Mammary epithelial cell (primary cell): ENCODE measurements at regions not wholly inside any gene's neighbourhood (a gene's known extent, or its start where the extent isn't known, plus 50 kb on each side); places are given as distances from the start of the nearest gene placed in this dataset.

Experiments used
- CTCF ChIP-seq, 2 donors: IDR thresholded peaks in 1 of 2; conservative IDR thresholded peaks in 1 of 2; 2 replicates each; pipeline ENCODE4 v1.5.1; 2011 to 2012; ENCODE audit warnings: inconsistent platforms in 2 of 2, low read length in 2 of 2, mild to moderate bottlenecking in 2 of 2, control low read depth in 1 of 2, low read depth in 1 of 2; ENCODE audit not compliant: insufficient read depth in 1 of 2; ENCODE audit errors: extremely low read depth in 1 of 2
- EZH2 ChIP-seq: IDR thresholded peaks from 2 replicates; pipeline ENCODE4 v1.6.1; 2012; ENCODE audit warnings: low read length, inconsistent platforms, borderline replicate concordance

DNA sequence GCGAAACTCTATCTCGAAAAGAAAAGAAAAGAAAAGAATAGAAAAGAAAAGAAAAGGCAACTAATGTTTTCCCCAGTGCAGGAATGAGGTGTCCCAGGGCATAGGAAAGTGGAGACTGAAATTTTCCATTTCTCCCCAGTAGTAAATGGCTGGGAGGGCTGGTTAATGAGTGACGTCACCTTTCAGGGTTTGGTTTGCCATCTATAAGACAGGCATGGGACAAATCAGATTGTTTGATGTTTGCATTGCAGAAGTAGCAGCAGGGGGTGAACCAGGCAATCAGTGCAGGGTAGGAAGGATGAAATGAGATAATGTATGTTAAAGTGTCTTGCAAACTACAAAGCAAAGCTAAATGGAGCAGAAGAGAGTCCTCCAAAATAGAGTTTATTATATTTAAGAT lies 533.4 kb downstream of the PKHD1 start:
- TF ChIP-seq CTCF (conservative IDR thresholded peaks at IDR 0.05 in 1 of 2, IDR thresholded peaks at IDR 0.05 in 1 of 2; ENCODE audit: extremely low read depth in 1 of 2, insufficient read depth in 1 of 2, low read depth in 1 of 2, low read length in 2 of 2) (no peak), EZH2 (no peak)
